ENCODE measurements at regions not wholly inside any gene's neighbourhood (a gene's known extent, or its start where the extent isn't known, plus 50 kb on each side); places are given as distances from the start of the nearest gene placed in this dataset.

GRCh38 chr5:116825486-116825885 is 250.9 kb upstream of the SEMA6A start (continued):
- TF ChIP-seq IKZF2 (IDR thresholded peaks at IDR 0.05): no peak
- TF ChIP-seq BMI1 (IDR thresholded peaks at IDR 0.05; ENCODE audit: borderline replicate concordance): no peak
- no peak for TF ChIP-seq SREBF2 (IDR thresholded peaks at IDR 0.05; ENCODE audit: low read length)

DNA sequence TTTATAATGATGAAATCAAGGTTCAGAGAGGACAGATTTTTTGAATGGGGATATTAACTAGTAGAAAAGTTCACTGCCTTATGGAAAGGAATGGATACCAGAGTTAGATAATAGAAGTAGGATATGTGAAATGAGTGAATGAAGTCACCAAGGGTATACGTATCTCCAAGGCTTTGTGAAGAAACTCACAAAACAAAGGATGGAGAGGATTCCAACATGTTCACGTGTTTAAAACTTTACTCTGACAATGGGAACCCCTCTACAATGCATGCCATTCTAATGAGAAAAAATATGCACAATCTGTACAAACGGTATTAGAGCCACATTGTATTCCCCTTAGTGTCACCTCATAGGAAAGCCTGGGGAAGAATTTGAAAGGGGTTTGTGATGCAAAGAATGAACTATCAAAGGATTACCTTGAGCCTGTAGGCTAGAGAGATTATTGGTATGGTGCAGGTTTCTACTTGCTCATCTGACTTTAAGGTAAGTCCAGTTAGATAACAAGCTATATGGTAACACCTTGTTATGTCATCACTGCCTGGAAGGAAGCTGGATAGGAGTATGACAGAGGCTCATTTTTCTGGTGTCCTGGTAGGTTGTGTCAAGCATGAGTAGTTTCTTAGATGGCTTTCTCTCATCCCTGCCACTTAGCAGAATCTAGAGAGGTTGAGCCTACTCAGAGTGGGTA is 250.3 kb upstream of the SEMA6A start:
- 65% methylated on average over 3 of the region's 3 CpGs for WGBS (ENCODE audit: insufficient coverage, insufficient replicate concordance, low lambda C conversion rate, missing lambda C conversion rate)
- no peak for TF ChIP-seq HDGF (IDR thresholded peaks at IDR 0.05)
- TF ChIP-seq CREM (IDR thresholded peaks at IDR 0.05; ENCODE audit: low read depth): no peak
- TF ChIP-seq SPI1 (IDR thresholded peaks at IDR 0.05; ENCODE audit: borderline replicate concordance, insufficient read depth, low read depth, low read length): no peak
- TF ChIP-seq WRNIP1 (IDR thresholded peaks at IDR 0.05; ENCODE audit: borderline replicate concordance, low read depth, low read length): no peak
- TF ChIP-seq RBBP5 (conservative IDR thresholded peaks at IDR 0.05): no peak
- TF ChIP-seq GABPA (IDR thresholded peaks at IDR 0.05; ENCODE audit: low read depth): no peak
- TF ChIP-seq CEBPB (IDR thresholded peaks at IDR 0.05; ENCODE audit: borderline replicate concordance in 1 of 2, low read depth in 2 of 2, low read length in 2 of 2): no peak
- BruUV-seq (replicated peaks): no TSS peak
- Histone ChIP-seq H3K9me3 (replicated peaks; ENCODE audit: control insufficient read depth, insufficient read depth, low read length) (no peaks in the 10 kb centered on the region), H3K4me1 (ENCODE audit: control insufficient read depth, insufficient read depth, low read length) (no peaks in the 10 kb centered on the region), H3K79me2 (ENCODE audit: control insufficient read depth, insufficient read depth, low read length) (no peaks in the 10 kb centered on the region), H3K4me3 (no peak overlapping the region), H3K4me2 (ENCODE audit: control insufficient read depth, insufficient read depth) (no peak overlapping the region), H3K27me3 (replicated peaks in 1 of 2; ENCODE audit: control insufficient read depth in 2 of 2, insufficient read depth in 2 of 2, low read length in 1 of 2) (no peaks in the 10 kb centered on the region), H3K36me3 (ENCODE audit: control insufficient read depth in 2 of 2, insufficient read depth in 2 of 2, low read length in 1 of 2) (no peaks in the 10 kb centered on the region), H3K9ac (ENCODE audit: control insufficient read depth, insufficient read depth, low read length) (no peak overlapping the region), H2AFZ (ENCODE audit: control insufficient read depth, low read depth, low read length) (no peak overlapping the region), H3K27ac (ENCODE audit: control insufficient read depth, insufficient read depth) (no peak overlapping the region), H4K20me1 (ENCODE audit: control insufficient read depth, insufficient read depth) (no peaks in the 10 kb centered on the region)
- POLR2A ChIA-PET: no interaction called here
- FAIRE-seq: no peak
- no peak for ATAC-seq
- intact Hi-C loops (cut with micrococcal nuclease; ENCODE audit: unreplicated experiment): no loop called here
- RAD21 ChIA-PET (ENCODE audit: unreplicated experiment): interaction anchor here (2.2 kb wide), 1 partner anchor 249 kb away, joined by 5 read pairs; no protein-coding TSS in a partner anchor
- in situ Hi-C loops (cut with MboI): no loop called here
- SMC1A ChIA-PET (ENCODE audit: uncharacterized antibody, unreplicated experiment): interaction anchor here (1.0 to 2.6 kb wide), 4 partner anchors 11 to 250 kb away, joined by 3 to 13 read pairs (median 4); partner anchors contain the start of gene SEMA6A
- DNase-seq (ENCODE audit: low read depth, low spot score): no peak
- CTCF ChIA-PET: interaction anchor here (1.0 to 1.3 kb wide), 2 partner anchors 31 to 123 kb away, joined by 3 read pairs; no protein-coding TSS in a partner anchor

All from GM12878 (cell line).